Breast epithelium (tissue), 4 donors: ENCODE measurements at regions not wholly inside any gene's neighbourhood (a gene's known extent, or its start where the extent isn't known, plus 50 kb on each side); places are given as distances from the start of the nearest gene placed in this dataset.
"Not testable (repeated sequence)": the region's sequence is repeated elsewhere in the genome, so short reads cannot be mapped to it uniquely, and the experiment has no call there.

Experiments
- DNase-seq, 2 donors: peaks; one replicate each; pipeline ENCODE4 v3.0.0-alpha.2; 2019; ENCODE audit warnings: low spot score in 2 of 2
- H3K27ac ChIP-seq, 2 donors: fragments of 200-600 bp; sonication (generic) in 1 of 2; one replicate each; pipeline ENCODE4 v1.5.1; 2016 to 2019; ENCODE audit warnings: mild to moderate bottlenecking in 1 of 2
- H3K27me3 ChIP-seq, 2 donors: fragments of 200-600 bp; sonication (generic) in 1 of 2; one replicate each; pipeline versions ENCODE4 v1.5.1 to v1.6.0; 2017 to 2019; ENCODE audit warnings: control low read depth in 1 of 2, mild to moderate bottlenecking in 1 of 2
- H3K36me3 ChIP-seq: fragments of 200-600 bp; one replicate; pipeline ENCODE4 v1.5.1; 2019
- H3K4me1 ChIP-seq, 2 donors: fragments of 200-600 bp; sonication (generic); one replicate each; pipeline ENCODE4 v1.5.1; 2016 to 2019; ENCODE audit warnings: control low read depth in 1 of 2
- H3K4me3 ChIP-seq, 3 donors: fragments of 200-600 bp; sonication (generic); 1 replicate in 2 of 3; 2 replicates in 1 of 3; pipeline ENCODE4 v1.5.1; 2016 to 2019; ENCODE audit warnings: mild to moderate bottlenecking in 3 of 3, moderate library complexity in 2 of 3
- H3K9me3 ChIP-seq, 2 donors: fragments of 200-600 bp; sonication (generic) in 1 of 2; one replicate each; pipeline ENCODE4 v1.5.1; 2016 to 2019; ENCODE audit warnings: control low read depth in 1 of 2
- CTCF ChIP-seq, 3 donors: fragments of 450-650 bp; IDR thresholded peaks; one replicate each; pipeline ENCODE4 v1.5.1; 2016 to 2017; ENCODE audit warnings: antibody characterized with exemption in 3 of 3, mild to moderate bottlenecking in 3 of 3, moderate library complexity in 3 of 3
- POLR2A ChIP-seq: fragments of 450-650 bp; IDR thresholded peaks from one replicate; pipeline ENCODE4 v1.6.1; 2016; ENCODE audit warnings: antibody characterized with exemption, mild to moderate bottlenecking, moderate library complexity
- POLR2AphosphoS5 ChIP-seq, 3 donors: sonication (generic); formaldehyde crosslinking; IDR thresholded peaks; one replicate each; pipeline ENCODE4 v1.6.1; 2017; ENCODE audit warnings: antibody characterized with exemption in 3 of 3
- intact Hi-C: fragments of 100-400 bp; cut with DNase I; formaldehyde crosslinking; loops from one replicate; pipeline ENCODE4 v1.15.1; 2023; ENCODE audit warnings: low total_unique reads

- DNase-seq = no peak
- H3K27ac ChIP-seq = no peak overlapping the region
- H3K27me3 ChIP-seq = no peaks in the 10 kb centered on the region
- no peaks in the 10 kb centered on the region for H3K4me1 ChIP-seq
- no peak overlapping the region for H3K4me3 ChIP-seq
- H3K36me3 ChIP-seq = no peaks in the 10 kb centered on the region
- H3K9me3 ChIP-seq = no peaks in the 10 kb centered on the region
- TF ChIP-seq POLR2AphosphoS5 (IDR thresholded peaks at IDR 0.05) (no peak), CTCF (IDR thresholded peaks at IDR 0.05) (no peak), POLR2A (no peak)
- intact Hi-C loops = no loop called here
These were observed 124.9 kb upstream of the CCDC150 start for GRCh38 chr2:196514641-196515040.

GRCh38 chr2:196515051-196515450 lies 124.5 kb upstream of the CCDC150 start:
- H3K27me3 ChIP-seq = no peaks in the 10 kb centered on the region
- no peak overlapping the region for H3K4me3 ChIP-seq
- no peaks in the 10 kb centered on the region for H3K4me1 ChIP-seq
- intact Hi-C loops = no loop called here
- DNase-seq = no peak
- H3K27ac ChIP-seq = no peak overlapping the region
- no peaks in the 10 kb centered on the region for H3K36me3 ChIP-seq
- TF ChIP-seq POLR2AphosphoS5 (IDR thresholded peaks at IDR 0.05) = no peak
- no peak for TF ChIP-seq POLR2A
- no peak for TF ChIP-seq CTCF (IDR thresholded peaks at IDR 0.05)
- H3K9me3 ChIP-seq = no peaks in the 10 kb centered on the region

- Histone ChIP-seq H3K4me1 (no peaks in the 10 kb centered on the region), H3K27me3 (no peaks in the 10 kb centered on the region), H3K4me3 (no peak overlapping the region), H3K27ac (no peak overlapping the region), H3K36me3 (no peaks in the 10 kb centered on the region), H3K9me3 (no peaks in the 10 kb centered on the region)
- intact Hi-C loops = no loop called here
- TF ChIP-seq CTCF (IDR thresholded peaks at IDR 0.05) = no peak
- TF ChIP-seq POLR2A = no peak
- TF ChIP-seq POLR2AphosphoS5 (IDR thresholded peaks at IDR 0.05) = no peak
- DNase-seq = no peak
These were observed 123.9 kb upstream of the CCDC150 start for GRCh38 chr2:196515608-196516007.

- no peak overlapping the region for H3K27ac ChIP-seq
- intact Hi-C loops = no loop called here
- DNase-seq = no peak
- no peaks in the 10 kb centered on the region for H3K36me3 ChIP-seq
- H3K4me3 ChIP-seq = no peak overlapping the region
- no peaks in the 10 kb centered on the region for H3K9me3 ChIP-seq
- H3K4me1 ChIP-seq = no peaks in the 10 kb centered on the region
- no peak for TF ChIP-seq POLR2AphosphoS5 (IDR thresholded peaks at IDR 0.05)
- TF ChIP-seq POLR2A = no peak
- TF ChIP-seq CTCF (IDR thresholded peaks at IDR 0.05) = no peak
- H3K27me3 ChIP-seq = no peaks in the 10 kb centered on the region
These were observed 123.0 kb upstream of the CCDC150 start for GRCh38 chr2:196516564-196516963.

GRCh38 chr2:196520605-196521004 lies 118.9 kb upstream of the CCDC150 start:
- no peak overlapping the region for H3K4me3 ChIP-seq
- TF ChIP-seq POLR2A (no peak), POLR2AphosphoS5 (IDR thresholded peaks at IDR 0.05) (no peak), CTCF (IDR thresholded peaks at IDR 0.05) (no peak)
- no peaks in the 10 kb centered on the region for H3K4me1 ChIP-seq
- no peak for DNase-seq
- H3K9me3 ChIP-seq = no peaks in the 10 kb centered on the region
- intact Hi-C loops = no loop called here
- H3K27ac ChIP-seq = no peak overlapping the region
- no peaks in the 10 kb centered on the region for H3K27me3 ChIP-seq
- no peaks in the 10 kb centered on the region for H3K36me3 ChIP-seq

GRCh38 chr2:196526981-196527725 lies 112.4 kb upstream of the CCDC150 start:
- H3K27me3 ChIP-seq, H3K36me3 ChIP-seq, H3K4me3 ChIP-seq, H3K27ac ChIP-seq, DNase-seq, H3K9me3 ChIP-seq, intact Hi-C loops, H3K4me1 ChIP-seq: not testable (repeated sequence)
